GM12878 (cell line): ENCODE measurements at regions not wholly inside any gene's neighbourhood (a gene's known extent, or its start where the extent isn't known, plus 50 kb on each side); places are given as distances from the start of the nearest gene placed in this dataset.

Experiments
- ATAC-seq: fragments of 200-7000 bp; cut with Tn5 transposase; 3 replicates; pipeline ENCODE4 v1.9.1; 2020; ENCODE audit warnings: mild to moderate bottlenecking, moderate library complexity
- BruUV-seq: library from RNA; stranded (reverse); fragments of 400-500 nt; replicated peaks from 2 replicates; lab custom pipeline; 2021; lab: Mats Ljungman, UMichigan
- CTCF ChIA-PET: fragments of 300-600 bp; sonication (Branson Sonifier 250); formaldehyde crosslinking; extraction: SDS; loops from one replicate; lab custom pipeline; 2021; ENCODE audit warnings: inconsistent platforms; lab: Yijun Ruan, JAX
- POLR2A ChIA-PET: fragments of 350-600 bp; formaldehyde crosslinking; extraction: SDS; loops from one replicate; lab custom pipeline; 2021; ENCODE audit warnings: inconsistent platforms; lab: Charles Lee
- RAD21 ChIA-PET: fragments of 300-600 bp; sonication (Branson Sonifier 250); formaldehyde crosslinking; loops from one replicate; lab custom pipeline; 2023; ENCODE audit warnings: antibody characterized with exemption; ENCODE audit not compliant: unreplicated experiment; lab: Charles Lee
- SMC1A ChIA-PET: fragments of 300-600 bp; sonication (Branson Sonifier 250); formaldehyde crosslinking; loops from one replicate; lab custom pipeline; 2023; ENCODE audit not compliant: unreplicated experiment, uncharacterized antibody; lab: Charles Lee
- DNase-seq: peaks from one replicate; pipeline ENCODE4 v3.0.0-alpha.2; 2011; ENCODE audit warnings: low read depth, low spot score
- FAIRE-seq: peaks from 3 replicates; lab custom pipeline; 2011; peaks lifted over from hg19 to GRCh38; lab: Jason Lieb, UNC
- H2AFZ ChIP-seq: 2 replicates; pipeline ENCODE4 v1.6.0; 2011; ENCODE audit warnings: low read depth, low read length, control low read depth; ENCODE audit not compliant: control insufficient read depth
- H3K27ac ChIP-seq: 2 replicates; pipeline ENCODE4 v1.5.1; 2011; ENCODE audit warnings: control low read depth; ENCODE audit not compliant: control insufficient read depth, insufficient read depth
- H3K27me3 ChIP-seq, 2 experiments: replicated peaks in 1 of 2; 2 replicates each; pipeline versions ENCODE4 v1.6.0 to v1.6.1; 2011; ENCODE audit warnings: low read length in 1 of 2; ENCODE audit not compliant: control insufficient read depth in 2 of 2, insufficient read depth in 2 of 2
- H3K36me3 ChIP-seq, 2 experiments: 2 replicates each; pipeline ENCODE4 v1.5.1; 2011; ENCODE audit warnings: low read length in 1 of 2; ENCODE audit not compliant: control insufficient read depth in 2 of 2, insufficient read depth in 2 of 2
- H3K4me1 ChIP-seq: 2 replicates; pipeline ENCODE4 v1.6.1; 2011; ENCODE audit warnings: mild to moderate bottlenecking, low read length, moderate library complexity, mixed read lengths; ENCODE audit not compliant: control insufficient read depth, insufficient read depth
- H3K4me2 ChIP-seq: 2 replicates; pipeline ENCODE4 v1.6.0; 2011; ENCODE audit warnings: control low read depth; ENCODE audit not compliant: control insufficient read depth, insufficient read depth
- H3K4me3 ChIP-seq: fragments of 200-600 bp; sonication (generic); 2 replicates; pipeline ENCODE4 v1.5.1; 2016
- H3K79me2 ChIP-seq: 2 replicates; pipeline ENCODE4 v1.6.0; 2011; ENCODE audit warnings: low read length; ENCODE audit not compliant: control insufficient read depth, insufficient read depth
- H3K9ac ChIP-seq: 2 replicates; pipeline ENCODE4 v1.8.0; 2011; ENCODE audit warnings: low read length, control low read depth, mixed read lengths; ENCODE audit not compliant: control insufficient read depth, insufficient read depth
- H3K9me3 ChIP-seq: replicated peaks from 3 replicates; pipeline ENCODE4 v1.5.1; 2011; ENCODE audit warnings: mild to moderate bottlenecking, low read length; ENCODE audit not compliant: control insufficient read depth, insufficient read depth
- H4K20me1 ChIP-seq: 2 replicates; pipeline ENCODE4 v1.6.0; 2011; ENCODE audit not compliant: control insufficient read depth, insufficient read depth
- CBX5 ChIP-seq: sonication (generic); IDR thresholded peaks from 2 replicates; pipeline ENCODE4 v1.6.1; 2016; ENCODE audit warnings: low read depth, moderate library complexity, mild to moderate bottlenecking, inconsistent platforms
- FOXK2 ChIP-seq: fragments of 450-650 bp; IDR thresholded peaks from 2 replicates; pipeline ENCODE4 v1.6.1; 2017; ENCODE audit warnings: mild to moderate bottlenecking, moderate library complexity
- IRF4 ChIP-seq: IDR thresholded peaks from 2 replicates; pipeline ENCODE4 v1.6.1; 2011; ENCODE audit warnings: low read depth, low read length
- KAT2A ChIP-seq: conservative IDR thresholded peaks from 2 replicates; pipeline ENCODE4 v1.6.1; 2011; ENCODE audit warnings: low read depth, low read length; ENCODE audit not compliant: control insufficient read depth
- KDM1A ChIP-seq: fragments of 200-600 bp; sonication (generic); IDR thresholded peaks from 2 replicates; pipeline ENCODE4 v1.6.1; 2016; ENCODE audit warnings: borderline replicate concordance
- LARP7 ChIP-seq: fragments of 450-650 bp; IDR thresholded peaks from 2 replicates; pipeline ENCODE4 v1.6.1; 2017; ENCODE audit warnings: mild to moderate bottlenecking
- NBN ChIP-seq: fragments of 450-650 bp; IDR thresholded peaks from 2 replicates; pipeline ENCODE4 v1.6.1; 2016
- PAX8 ChIP-seq: fragments of 450-650 bp; IDR thresholded peaks from 2 replicates; pipeline ENCODE4 v1.6.1; 2017; ENCODE audit warnings: mild to moderate bottlenecking, moderate library complexity
- SREBF1 ChIP-seq: IDR thresholded peaks from 2 replicates; pipeline ENCODE4 v1.6.1; 2012; ENCODE audit warnings: mild to moderate bottlenecking, low read length
- STAT1 ChIP-seq: fragments of 450-650 bp; conservative IDR thresholded peaks from 2 replicates; pipeline ENCODE4 v1.6.1; 2014; ENCODE audit warnings: antibody characterized with exemption, mild to moderate bottlenecking
- SUZ12 ChIP-seq: fragments of 200-600 bp; sonication (generic); IDR thresholded peaks from one replicate; pipeline ENCODE4 v1.6.1; 2018; ENCODE audit warnings: antibody characterized with exemption, mild to moderate bottlenecking; ENCODE audit not compliant: unreplicated experiment
- TCF7 ChIP-seq: IDR thresholded peaks from 2 replicates; pipeline ENCODE4 v1.6.1; 2014; ENCODE audit warnings: antibody characterized with exemption, borderline replicate concordance
- YBX1 ChIP-seq: fragments of 450-650 bp; IDR thresholded peaks from 2 replicates; pipeline ENCODE4 v1.6.1; 2016; ENCODE audit warnings: antibody characterized with exemption
- WGBS: methylation state at CpG from one replicate; pipeline ENCODE4 v1.1.6; 2016; ENCODE audit warnings: low lambda C conversion rate; ENCODE audit not compliant: insufficient replicate concordance, insufficient coverage; ENCODE audit errors: missing lambda C conversion rate; 5-methylcytosine and 5-hydroxymethylcytosine counted together
- in situ Hi-C: fragments of 300-500 bp; cut with MboI; formaldehyde crosslinking; loops from 9 replicates; pipeline ENCODE4 v1.14.3; 2018; ENCODE audit warnings: mixed read lengths
- intact Hi-C: fragments of 100-400 bp; cut with micrococcal nuclease; formaldehyde crosslinking; loops from one replicate; pipeline ENCODE4 v1.14.2; 2022; ENCODE audit not compliant: unreplicated experiment
- TF ChIP-seq, protein P1 (sequence below): IDR thresholded peaks from 2 replicates; pipeline ENCODE4 v1.6.1; 2012; ENCODE audit warnings: low read depth, low read length, improper control_type of control experiment
- TF ChIP-seq, protein P2 (sequence below): fragments of 450-650 bp; IDR thresholded peaks from 2 replicates; pipeline ENCODE4 v1.6.1; 2017; ENCODE audit warnings: mild to moderate bottlenecking, moderate library complexity

DNA sequence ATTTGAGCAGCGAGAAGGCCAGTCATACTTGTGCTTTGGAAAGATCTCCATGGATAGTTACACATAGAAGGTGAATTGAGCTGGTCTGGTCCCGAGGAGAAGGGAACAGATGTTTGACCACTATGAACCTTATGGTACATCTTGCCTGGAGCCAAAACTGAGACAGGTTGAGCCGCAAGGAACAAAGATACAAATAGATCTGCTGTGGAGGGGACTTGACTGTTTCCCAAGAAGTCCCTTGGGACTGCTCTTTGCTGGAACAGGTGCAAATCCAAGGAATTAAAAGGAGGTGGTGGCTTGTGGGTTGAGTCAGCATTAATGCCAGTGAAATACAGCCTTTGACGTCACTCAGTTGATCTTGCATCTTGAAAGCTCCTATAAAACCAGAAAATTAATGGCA, 68.8 kb upstream of the PRIMA1 start:
- TF ChIP-seq SUZ12 (no peak), KAT2A (no peak), NBN (no peak), CBX5 (no peak), KDM1A (no peak), IRF4 (no peak), FOXK2 (no peak), LARP7 (no peak), TCF7 (no peak), SREBF1 (no peak), PAX8 (no peak), STAT1 (no peak), YBX1 (no peak)
- TF ChIP-seq, protein P1, sequence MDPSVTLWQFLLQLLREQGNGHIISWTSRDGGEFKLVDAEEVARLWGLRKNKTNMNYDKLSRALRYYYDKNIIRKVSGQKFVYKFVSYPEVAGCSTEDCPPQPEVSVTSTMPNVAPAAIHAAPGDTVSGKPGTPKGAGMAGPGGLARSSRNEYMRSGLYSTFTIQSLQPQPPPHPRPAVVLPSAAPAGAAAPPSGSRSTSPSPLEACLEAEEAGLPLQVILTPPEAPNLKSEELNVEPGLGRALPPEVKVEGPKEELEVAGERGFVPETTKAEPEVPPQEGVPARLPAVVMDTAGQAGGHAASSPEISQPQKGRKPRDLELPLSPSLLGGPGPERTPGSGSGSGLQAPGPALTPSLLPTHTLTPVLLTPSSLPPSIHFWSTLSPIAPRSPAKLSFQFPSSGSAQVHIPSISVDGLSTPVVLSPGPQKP, result no peak
- TF ChIP-seq, protein P2, sequence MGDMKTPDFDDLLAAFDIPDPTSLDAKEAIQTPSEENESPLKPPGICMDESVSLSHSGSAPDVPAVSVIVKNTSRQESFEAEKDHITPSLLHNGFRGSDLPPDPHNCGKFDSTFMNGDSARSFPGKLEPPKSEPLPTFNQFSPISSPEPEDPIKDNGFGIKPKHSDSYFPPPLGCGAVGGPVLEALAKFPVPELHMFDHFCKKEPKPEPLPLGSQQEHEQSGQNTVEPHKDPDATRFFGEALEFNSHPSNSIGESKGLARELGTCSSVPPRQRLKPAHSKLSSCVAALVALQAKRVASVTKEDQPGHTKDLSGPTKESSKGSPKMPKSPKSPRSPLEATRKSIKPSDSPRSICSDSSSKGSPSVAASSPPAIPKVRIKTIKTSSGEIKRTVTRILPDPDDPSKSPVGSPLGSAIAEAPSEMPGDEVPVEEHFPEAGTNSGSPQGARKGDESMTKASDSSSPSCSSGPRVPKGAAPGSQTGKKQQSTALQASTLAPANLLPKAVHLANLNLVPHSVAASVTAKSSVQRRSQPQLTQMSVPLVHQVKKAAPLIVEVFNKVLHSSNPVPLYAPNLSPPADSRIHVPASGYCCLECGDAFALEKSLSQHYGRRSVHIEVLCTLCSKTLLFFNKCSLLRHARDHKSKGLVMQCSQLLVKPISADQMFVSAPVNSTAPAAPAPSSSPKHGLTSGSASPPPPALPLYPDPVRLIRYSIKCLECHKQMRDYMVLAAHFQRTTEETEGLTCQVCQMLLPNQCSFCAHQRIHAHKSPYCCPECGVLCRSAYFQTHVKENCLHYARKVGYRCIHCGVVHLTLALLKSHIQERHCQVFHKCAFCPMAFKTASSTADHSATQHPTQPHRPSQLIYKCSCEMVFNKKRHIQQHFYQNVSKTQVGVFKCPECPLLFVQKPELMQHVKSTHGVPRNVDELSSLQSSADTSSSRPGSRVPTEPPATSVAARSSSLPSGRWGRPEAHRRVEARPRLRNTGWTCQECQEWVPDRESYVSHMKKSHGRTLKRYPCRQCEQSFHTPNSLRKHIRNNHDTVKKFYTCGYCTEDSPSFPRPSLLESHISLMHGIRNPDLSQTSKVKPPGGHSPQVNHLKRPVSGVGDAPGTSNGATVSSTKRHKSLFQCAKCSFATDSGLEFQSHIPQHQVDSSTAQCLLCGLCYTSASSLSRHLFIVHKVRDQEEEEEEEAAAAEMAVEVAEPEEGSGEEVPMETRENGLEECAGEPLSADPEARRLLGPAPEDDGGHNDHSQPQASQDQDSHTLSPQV, result no peak
- TF ChIP-seq, all 136 proteins: peak for 0
- ChIA-PET RAD21 (no interaction called here), CTCF (no interaction called here), POLR2A (no interaction called here), SMC1A (no interaction called here)
- DNase-seq (no peak), FAIRE-seq (no peak), ATAC-seq (no peak)
- 0% methylated on average over 4 of the region's 4 CpGs for WGBS
- H3K27ac ChIP-seq, result no peak overlapping the region
- H3K79me2 ChIP-seq, result no peaks in the 10 kb centered on the region
- H3K36me3 ChIP-seq, result no peaks in the 10 kb centered on the region
- no peak overlapping the region for H3K4me2 ChIP-seq
- no peak overlapping the region for H3K4me3 ChIP-seq
- H3K27me3 ChIP-seq, result no peaks in the 10 kb centered on the region; a peak in 1 of 4 replicates
- H3K9me3 ChIP-seq, result no peaks in the 10 kb centered on the region
- no peak overlapping the region for H2AFZ ChIP-seq
- H3K9ac ChIP-seq, result no peak overlapping the region
- no TSS peak for BruUV-seq
- in situ Hi-C loops (no loop called here), intact Hi-C loops (no loop called here)
- H4K20me1 ChIP-seq, result no peaks in the 10 kb centered on the region
- no peaks in the 10 kb centered on the region for H3K4me1 ChIP-seq
